GM20000 (cell line): ENCODE measurements at regions not wholly inside any gene's neighbourhood (a gene's known extent, or its start where the extent isn't known, plus 50 kb on each side); places are given as distances from the start of the nearest gene placed in this dataset.

Experiments
- DNase-seq: peaks from one replicate; pipeline ENCODE4 v3.0.0; 2012; ENCODE audit warnings: low spot score
- TF ChIP-seq, protein P1 (sequence below): IDR thresholded peaks from 2 replicates; pipeline ENCODE4 v1.5.1; 2012; ENCODE audit warnings: mild to moderate bottlenecking, control low read depth; ENCODE audit errors: extremely low read depth, missing control alignments

DNA sequence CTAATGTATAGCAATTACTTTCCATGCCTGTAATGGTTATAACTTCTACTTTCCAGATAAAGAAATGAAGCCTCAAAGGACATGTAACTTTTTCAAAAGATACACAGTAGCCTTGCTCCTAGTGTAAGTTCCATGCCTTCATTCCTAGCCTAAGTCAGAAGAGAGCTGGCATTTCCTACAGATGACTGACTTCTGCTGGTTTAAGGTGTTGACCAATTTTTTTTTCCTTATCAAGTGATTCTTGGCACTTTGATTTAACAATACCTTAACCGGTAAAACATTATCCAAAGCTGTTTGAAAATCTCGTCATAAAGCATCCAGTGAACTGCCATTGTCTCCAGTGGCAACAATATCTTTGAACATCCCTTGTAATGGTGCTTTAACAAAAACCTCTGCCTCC lies 145.1 kb upstream of the VCX3A start:
- TF ChIP-seq, protein P1, sequence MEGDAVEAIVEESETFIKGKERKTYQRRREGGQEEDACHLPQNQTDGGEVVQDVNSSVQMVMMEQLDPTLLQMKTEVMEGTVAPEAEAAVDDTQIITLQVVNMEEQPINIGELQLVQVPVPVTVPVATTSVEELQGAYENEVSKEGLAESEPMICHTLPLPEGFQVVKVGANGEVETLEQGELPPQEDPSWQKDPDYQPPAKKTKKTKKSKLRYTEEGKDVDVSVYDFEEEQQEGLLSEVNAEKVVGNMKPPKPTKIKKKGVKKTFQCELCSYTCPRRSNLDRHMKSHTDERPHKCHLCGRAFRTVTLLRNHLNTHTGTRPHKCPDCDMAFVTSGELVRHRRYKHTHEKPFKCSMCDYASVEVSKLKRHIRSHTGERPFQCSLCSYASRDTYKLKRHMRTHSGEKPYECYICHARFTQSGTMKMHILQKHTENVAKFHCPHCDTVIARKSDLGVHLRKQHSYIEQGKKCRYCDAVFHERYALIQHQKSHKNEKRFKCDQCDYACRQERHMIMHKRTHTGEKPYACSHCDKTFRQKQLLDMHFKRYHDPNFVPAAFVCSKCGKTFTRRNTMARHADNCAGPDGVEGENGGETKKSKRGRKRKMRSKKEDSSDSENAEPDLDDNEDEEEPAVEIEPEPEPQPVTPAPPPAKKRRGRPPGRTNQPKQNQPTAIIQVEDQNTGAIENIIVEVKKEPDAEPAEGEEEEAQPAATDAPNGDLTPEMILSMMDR = no peak
- no peak for DNase-seq

DNA sequence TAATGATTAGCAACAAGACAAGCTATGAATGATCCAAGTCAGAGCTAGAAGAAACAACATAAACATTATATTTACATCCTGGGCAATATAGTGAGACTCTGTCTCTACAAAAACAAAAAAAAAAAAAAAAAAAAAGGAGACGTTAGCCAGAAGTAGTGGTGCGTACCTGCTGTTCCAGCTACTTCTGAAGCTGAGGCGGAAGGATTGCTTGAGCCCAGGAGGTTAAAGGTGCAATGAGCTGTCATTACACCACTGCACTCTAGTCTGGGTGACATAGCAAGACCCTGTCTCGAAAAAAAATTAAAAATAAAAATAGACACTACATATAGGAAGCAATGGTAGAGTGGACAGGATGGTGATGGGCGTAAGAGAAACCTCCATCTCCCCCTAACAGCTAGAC lies 144.6 kb upstream of the VCX3A start:
- TF ChIP-seq, protein P1 = no peak
- no peak for DNase-seq

GRCh38 chrX:6678313-6678712 lies 143.4 kb upstream of the VCX3A start:
- TF ChIP-seq, protein P1 = no peak
- no peak for DNase-seq

DNA sequence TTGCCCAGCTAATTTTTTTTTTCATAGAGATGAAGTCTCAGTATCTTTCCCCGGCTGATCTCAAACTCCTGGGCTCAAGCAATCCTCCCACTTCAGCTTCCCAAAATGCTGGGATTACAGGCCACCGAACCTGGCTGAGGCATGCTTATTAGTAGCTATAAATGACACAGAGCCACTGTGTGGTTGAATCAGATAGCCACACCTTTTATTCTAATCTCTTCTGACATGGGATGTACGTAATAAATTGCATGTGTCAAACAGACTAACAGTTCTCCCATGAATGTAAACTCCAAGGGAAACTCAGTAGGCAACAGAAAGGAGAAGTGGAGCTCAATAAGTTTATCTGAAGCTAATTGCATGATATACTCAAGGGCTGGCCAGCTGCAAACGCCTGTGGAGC lies 139.8 kb upstream of the VCX3A start:
- no peak for DNase-seq

DNA sequence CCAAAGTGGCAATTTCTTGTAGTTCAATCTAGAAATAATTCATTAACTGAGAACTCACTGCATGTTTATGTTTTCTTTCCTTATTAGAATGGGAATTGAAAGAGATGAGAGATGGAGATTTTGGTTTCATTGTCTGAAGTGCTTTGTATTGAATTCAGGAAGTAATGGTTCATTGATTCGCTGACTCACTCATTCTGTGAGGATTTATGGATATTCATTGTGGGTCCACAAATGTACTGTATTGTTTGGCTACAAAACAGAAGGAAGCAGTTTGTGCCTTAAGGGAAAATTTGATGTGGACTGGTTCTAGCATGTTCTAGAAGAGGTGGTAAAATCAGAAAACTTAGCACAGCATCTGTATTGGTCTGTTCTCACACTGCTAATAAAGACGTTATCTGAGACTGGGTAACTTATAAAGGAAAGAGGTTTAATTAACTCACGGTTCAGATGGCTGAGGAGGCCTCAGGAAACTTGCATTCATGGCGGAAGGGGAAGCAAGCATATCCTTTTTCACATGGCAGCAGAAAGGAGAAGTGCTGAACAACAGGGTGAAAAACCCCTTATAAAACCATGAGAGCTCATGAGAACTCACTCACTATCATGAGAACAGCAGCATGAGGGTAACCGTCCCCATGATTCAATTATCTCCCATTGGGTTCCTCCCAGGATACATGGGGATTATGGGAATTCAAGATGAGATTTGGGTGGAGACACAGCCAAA lies 132.3 kb upstream of the VCX3A start:
- TF ChIP-seq, protein P1 = no peak
- no peak for DNase-seq

More for the DNA sequence above, 139.8 kb upstream of the VCX3A start:
- TF ChIP-seq, protein P1 = no peak

DNA sequence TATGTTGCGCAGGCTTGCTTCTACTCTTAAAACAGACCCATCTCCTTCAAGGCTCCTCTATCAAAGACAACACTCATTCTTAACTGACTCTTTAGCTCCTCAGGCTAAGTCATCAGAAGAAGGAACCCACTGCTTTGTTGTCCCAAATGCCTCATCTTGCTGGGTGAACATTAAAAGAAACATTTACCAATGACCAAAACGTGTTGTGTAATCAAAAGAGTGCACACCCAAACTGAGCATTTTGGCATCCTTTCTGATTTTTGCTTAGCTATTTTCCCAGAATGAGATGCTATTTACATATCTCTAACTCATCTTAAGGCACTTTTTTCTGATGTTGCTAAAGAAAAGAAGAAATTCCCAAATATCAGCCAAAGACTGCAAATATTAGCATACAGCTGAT lies 131.7 kb upstream of the VCX3A start:
- no peak for DNase-seq
- TF ChIP-seq, protein P1 = no peak

DNA sequence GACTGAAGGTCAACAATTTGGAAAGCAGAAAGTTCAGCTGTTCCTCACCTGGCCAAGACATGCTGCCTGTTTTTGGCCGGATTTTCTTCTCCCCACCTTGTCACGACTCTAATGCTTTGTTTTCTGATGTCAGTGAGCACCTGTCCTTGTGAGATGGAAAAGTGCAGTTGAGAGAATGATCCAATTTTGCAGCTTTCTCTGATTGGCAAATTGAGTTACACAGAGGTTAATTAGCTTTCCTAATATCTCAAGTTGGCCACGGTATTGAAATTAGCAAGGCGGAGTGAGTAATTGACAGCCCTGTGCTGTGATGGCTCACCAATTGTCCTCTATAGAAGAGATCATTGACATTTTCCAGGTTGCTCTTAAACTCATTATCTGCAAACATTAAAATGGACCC lies 126.8 kb upstream of the VCX3A start:
- no peak for DNase-seq
- TF ChIP-seq, protein P1 = no peak
